OCI-LY1 (cell line): ENCODE measurements at regions not wholly inside any gene's neighbourhood (a gene's known extent, or its start where the extent isn't known, plus 50 kb on each side); places are given as distances from the start of the nearest gene placed in this dataset.

ENCODE experiments used
- CTCF ChIP-seq: fragments of 200-600 bp; sonication (generic), shearing (Covaris generic); IDR thresholded peaks from 2 replicates; pipeline ENCODE4 v1.5.1; 2017; ENCODE audit warnings: mild to moderate bottlenecking, antibody characterized with exemption, low read length, moderate library complexity, mixed read lengths
- EZH2 ChIP-seq: fragments of 200-600 bp; sonication (generic), shearing (Covaris generic); IDR thresholded peaks from 2 replicates; pipeline ENCODE4 v1.8.0; 2017; ENCODE audit warnings: borderline replicate concordance, mixed run types, mild to moderate bottlenecking, antibody characterized with exemption, low read length, moderate library complexity, mixed read lengths

GRCh38 chr16:86444661-86445060 lies 65.7 kb upstream of the FOXF1 start:
- no peak for TF ChIP-seq EZH2
- no peak for TF ChIP-seq CTCF
